Astrocyte (in vitro differentiated cells and primary cell): ENCODE measurements at regions not wholly inside any gene's neighbourhood (a gene's known extent, or its start where the extent isn't known, plus 50 kb on each side); places are given as distances from the start of the nearest gene placed in this dataset.

Experiments used
- DNase-seq: peaks from one replicate; pipeline ENCODE4 v3.0.0-alpha.2; 2010; ENCODE audit warnings: low read depth
- FAIRE-seq: peaks from 2 replicates; lab custom pipeline; 2011; peaks lifted over from hg19 to GRCh38; lab: Jason Lieb, UNC
- H2AFZ ChIP-seq: 2 replicates; pipeline ENCODE4 v1.6.0; 2012; ENCODE audit warnings: low read depth, low read length, inconsistent platforms
- H3K27ac ChIP-seq: 2 replicates; pipeline ENCODE4 v1.5.1; 2011; ENCODE audit warnings: low read depth, low read length, inconsistent platforms
- H3K27me3 ChIP-seq: 2 replicates; pipeline ENCODE4 v1.6.0; 2011; ENCODE audit warnings: low read length, inconsistent platforms; ENCODE audit not compliant: insufficient read depth
- H3K36me3 ChIP-seq: 2 replicates; pipeline ENCODE4 v1.5.1; 2011; ENCODE audit warnings: low read length, inconsistent platforms; ENCODE audit not compliant: insufficient read depth
- H3K4me1 ChIP-seq: 2 replicates; pipeline ENCODE4 v1.5.1; 2011; ENCODE audit warnings: low read length, inconsistent platforms; ENCODE audit not compliant: insufficient read depth
- H3K4me2 ChIP-seq: 2 replicates; pipeline ENCODE4 v1.6.0; 2012; ENCODE audit warnings: low read length, inconsistent platforms
- H3K4me3 ChIP-seq: 2 replicates; pipeline ENCODE4 v1.5.1; 2011; ENCODE audit warnings: low read depth, mild to moderate bottlenecking, low read length, inconsistent platforms; ENCODE audit not compliant: insufficient read depth
- H3K79me2 ChIP-seq: 2 replicates; pipeline ENCODE4 v1.6.0; 2012; ENCODE audit warnings: mild to moderate bottlenecking, low read length, inconsistent platforms; ENCODE audit not compliant: insufficient read depth
- H3K9ac ChIP-seq: 2 replicates; pipeline ENCODE4 v1.6.0; 2012; ENCODE audit warnings: mild to moderate bottlenecking, low read length, inconsistent platforms
- H3K9me3 ChIP-seq: 2 replicates; pipeline ENCODE4 v1.5.1; 2012; ENCODE audit warnings: low read depth, mild to moderate bottlenecking, low read length, inconsistent platforms; ENCODE audit not compliant: insufficient read depth
- H4K20me1 ChIP-seq: 2 replicates; pipeline ENCODE4 v1.6.0; 2012; ENCODE audit warnings: low read length, inconsistent platforms; ENCODE audit not compliant: insufficient read depth
- H3K27ac Mint-ChIP-seq: one replicate; pipeline ENCODE4 v1.8.0; 2021; ENCODE audit warnings: mild to moderate bottlenecking, mixed read lengths; ENCODE audit not compliant: unreplicated experiment
- H3K27me3 Mint-ChIP-seq: one replicate; pipeline ENCODE4 v1.8.0; 2021; ENCODE audit warnings: low read depth, mixed read lengths; ENCODE audit not compliant: unreplicated experiment
- H3K36me3 Mint-ChIP-seq: one replicate; pipeline ENCODE4 v1.8.0; 2021; ENCODE audit warnings: low read depth, mixed read lengths; ENCODE audit not compliant: unreplicated experiment
- H3K4me1 Mint-ChIP-seq: one replicate; pipeline ENCODE4 v1.8.0; 2021; ENCODE audit warnings: low read depth, mixed read lengths; ENCODE audit not compliant: unreplicated experiment
- H3K4me3 Mint-ChIP-seq: one replicate; pipeline ENCODE4 v1.8.0; 2021; ENCODE audit warnings: mild to moderate bottlenecking, moderate library complexity, mixed read lengths; ENCODE audit not compliant: unreplicated experiment
- H3K9me3 Mint-ChIP-seq: one replicate; pipeline ENCODE4 v1.8.0; 2021; ENCODE audit warnings: mild to moderate bottlenecking, mixed read lengths; ENCODE audit not compliant: unreplicated experiment
- CTCF ChIP-seq: IDR thresholded peaks from 2 replicates; pipeline ENCODE4 v1.5.1; 2011; ENCODE audit warnings: low read depth, mild to moderate bottlenecking, inconsistent platforms, low read length, moderate library complexity; ENCODE audit not compliant: insufficient read depth
- EZH2 ChIP-seq: IDR thresholded peaks from 2 replicates; pipeline ENCODE4 v1.6.1; 2012; ENCODE audit warnings: mild to moderate bottlenecking, low read length, inconsistent platforms; ENCODE audit not compliant: insufficient read depth

- FAIRE-seq, result no peak
- no peaks in the 10 kb centered on the region for H3K27me3 ChIP-seq
- H3K36me3 ChIP-seq, result no peaks in the 10 kb centered on the region
- Mint-ChIP-seq H3K27me3 (no peaks in the 10 kb centered on the region), H3K4me3 (no peak overlapping the region), H3K4me1 (peaks cover 13% of the 10 kb centered on the region), H3K36me3 (peaks cover 1% of the 10 kb centered on the region), H3K27ac (no peak overlapping the region), H3K9me3 (no peaks in the 10 kb centered on the region)
- H3K4me1 ChIP-seq, result no peaks in the 10 kb centered on the region
- DNase-seq, result no peak
- H3K79me2 ChIP-seq, result no peaks in the 10 kb centered on the region
- H2AFZ ChIP-seq, result no peak overlapping the region
- H3K4me3 ChIP-seq, result no peak overlapping the region
- TF ChIP-seq EZH2, result no peak
- no peak overlapping the region for H3K4me2 ChIP-seq
- no peaks in the 10 kb centered on the region for H3K9me3 ChIP-seq
- no peak overlapping the region for H3K27ac ChIP-seq
- no peaks in the 10 kb centered on the region for H4K20me1 ChIP-seq
- no peak overlapping the region for H3K9ac ChIP-seq
Measured at GRCh38 chr2:226155093-226155875, 644.3 kb downstream of the IRS1 start.

- H3K9me3 Mint-ChIP-seq, result no peaks in the 10 kb centered on the region
- no peak overlapping the region for H3K4me2 ChIP-seq
- H3K4me3 ChIP-seq, result no peak overlapping the region
- H3K4me3 Mint-ChIP-seq, result no peak overlapping the region
- no peaks in the 10 kb centered on the region for H3K36me3 ChIP-seq
- TF ChIP-seq EZH2 (no peak), CTCF (no peak)
- H3K4me1 ChIP-seq, result no peaks in the 10 kb centered on the region
- DNase-seq (no peak), FAIRE-seq (no peak)
- no peak overlapping the region for H2AFZ ChIP-seq
- H3K27ac Mint-ChIP-seq, result no peak overlapping the region
- H4K20me1 ChIP-seq, result no peaks in the 10 kb centered on the region
- H3K79me2 ChIP-seq, result no peaks in the 10 kb centered on the region
- H3K27me3 ChIP-seq, result no peaks in the 10 kb centered on the region
- no peak overlapping the region for H3K27ac ChIP-seq
- H3K4me1 Mint-ChIP-seq, result peaks cover 7% of the 10 kb centered on the region
- peaks cover 2% of the 10 kb centered on the region for H3K36me3 Mint-ChIP-seq
- H3K9ac ChIP-seq, result no peak overlapping the region
- H3K9me3 ChIP-seq, result no peaks in the 10 kb centered on the region
- no peaks in the 10 kb centered on the region for H3K27me3 Mint-ChIP-seq
Measured at GRCh38 chr2:226154610-226155009, 645.0 kb downstream of the IRS1 start.

- no peaks in the 10 kb centered on the region for H3K36me3 ChIP-seq
- FAIRE-seq, result no peak
- no peaks in the 10 kb centered on the region for H3K4me1 ChIP-seq
- no peaks in the 10 kb centered on the region for H3K9me3 Mint-ChIP-seq
- peaks cover 2% of the 10 kb centered on the region for H3K36me3 Mint-ChIP-seq
- H3K27ac ChIP-seq, result no peak overlapping the region
- no peaks in the 10 kb centered on the region for H3K27me3 ChIP-seq
- H3K4me3 ChIP-seq, result no peak overlapping the region
- H3K4me1 Mint-ChIP-seq, result no peaks in the 10 kb centered on the region
- H3K4me3 Mint-ChIP-seq, result no peak overlapping the region
- H3K27ac Mint-ChIP-seq, result no peak overlapping the region
- H3K27me3 Mint-ChIP-seq, result no peaks in the 10 kb centered on the region
- TF ChIP-seq CTCF (no peak), EZH2 (no peak)
- no peak overlapping the region for H3K4me2 ChIP-seq
- no peak for DNase-seq
- H3K9ac ChIP-seq, result no peak overlapping the region
- H3K79me2 ChIP-seq, result no peaks in the 10 kb centered on the region
- H3K9me3 ChIP-seq, result no peaks in the 10 kb centered on the region
- H2AFZ ChIP-seq, result no peak overlapping the region
- H4K20me1 ChIP-seq, result no peaks in the 10 kb centered on the region
Measured at GRCh38 chr2:226153553-226153952, 646.1 kb downstream of the IRS1 start.
